ENCODE measurements at regions not wholly inside any gene's neighbourhood (a gene's known extent, or its start where the extent isn't known, plus 50 kb on each side); places are given as distances from the start of the nearest gene placed in this dataset.

DNA sequence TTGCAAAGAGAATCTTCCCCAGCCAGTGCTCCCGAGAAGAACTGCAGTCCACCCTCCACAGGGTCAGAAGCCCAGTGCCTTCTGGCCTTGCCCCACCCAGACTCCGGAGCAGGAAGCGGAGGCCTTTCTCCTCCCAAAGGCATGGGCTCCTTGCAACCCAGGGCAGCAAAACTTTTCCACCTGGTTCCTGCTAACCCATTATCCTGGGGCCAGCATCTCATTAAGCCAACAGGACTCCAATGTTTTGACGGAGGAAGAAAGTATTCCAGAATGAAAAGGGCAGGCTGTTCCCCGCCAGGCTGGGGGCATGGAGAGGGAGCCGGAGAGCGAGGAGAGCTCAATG lies 88.1 kb downstream of the RTL6 start:
- TF ChIP-seq, protein P1, sequence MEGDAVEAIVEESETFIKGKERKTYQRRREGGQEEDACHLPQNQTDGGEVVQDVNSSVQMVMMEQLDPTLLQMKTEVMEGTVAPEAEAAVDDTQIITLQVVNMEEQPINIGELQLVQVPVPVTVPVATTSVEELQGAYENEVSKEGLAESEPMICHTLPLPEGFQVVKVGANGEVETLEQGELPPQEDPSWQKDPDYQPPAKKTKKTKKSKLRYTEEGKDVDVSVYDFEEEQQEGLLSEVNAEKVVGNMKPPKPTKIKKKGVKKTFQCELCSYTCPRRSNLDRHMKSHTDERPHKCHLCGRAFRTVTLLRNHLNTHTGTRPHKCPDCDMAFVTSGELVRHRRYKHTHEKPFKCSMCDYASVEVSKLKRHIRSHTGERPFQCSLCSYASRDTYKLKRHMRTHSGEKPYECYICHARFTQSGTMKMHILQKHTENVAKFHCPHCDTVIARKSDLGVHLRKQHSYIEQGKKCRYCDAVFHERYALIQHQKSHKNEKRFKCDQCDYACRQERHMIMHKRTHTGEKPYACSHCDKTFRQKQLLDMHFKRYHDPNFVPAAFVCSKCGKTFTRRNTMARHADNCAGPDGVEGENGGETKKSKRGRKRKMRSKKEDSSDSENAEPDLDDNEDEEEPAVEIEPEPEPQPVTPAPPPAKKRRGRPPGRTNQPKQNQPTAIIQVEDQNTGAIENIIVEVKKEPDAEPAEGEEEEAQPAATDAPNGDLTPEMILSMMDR (IDR thresholded peaks at IDR 0.05; ENCODE audit: insufficient read depth, low read length, poor library complexity, severe bottlenecking) = no peak
- H3K36me3 ChIP-seq (ENCODE audit: control insufficient read depth, insufficient read depth, low read length) = no peaks in the 10 kb centered on the region
- H3K27me3 ChIP-seq (replicated peaks; ENCODE audit: control insufficient read depth, insufficient read depth, low read length) = no peaks in the 10 kb centered on the region; the same call in 1 of the 2 replicates
- no peak for DNase-seq (ENCODE audit: extremely low read depth, insufficient read length)
- no peak overlapping the region for H3K4me3 ChIP-seq (replicated peaks; ENCODE audit: low read depth, low read length)

DNA sequence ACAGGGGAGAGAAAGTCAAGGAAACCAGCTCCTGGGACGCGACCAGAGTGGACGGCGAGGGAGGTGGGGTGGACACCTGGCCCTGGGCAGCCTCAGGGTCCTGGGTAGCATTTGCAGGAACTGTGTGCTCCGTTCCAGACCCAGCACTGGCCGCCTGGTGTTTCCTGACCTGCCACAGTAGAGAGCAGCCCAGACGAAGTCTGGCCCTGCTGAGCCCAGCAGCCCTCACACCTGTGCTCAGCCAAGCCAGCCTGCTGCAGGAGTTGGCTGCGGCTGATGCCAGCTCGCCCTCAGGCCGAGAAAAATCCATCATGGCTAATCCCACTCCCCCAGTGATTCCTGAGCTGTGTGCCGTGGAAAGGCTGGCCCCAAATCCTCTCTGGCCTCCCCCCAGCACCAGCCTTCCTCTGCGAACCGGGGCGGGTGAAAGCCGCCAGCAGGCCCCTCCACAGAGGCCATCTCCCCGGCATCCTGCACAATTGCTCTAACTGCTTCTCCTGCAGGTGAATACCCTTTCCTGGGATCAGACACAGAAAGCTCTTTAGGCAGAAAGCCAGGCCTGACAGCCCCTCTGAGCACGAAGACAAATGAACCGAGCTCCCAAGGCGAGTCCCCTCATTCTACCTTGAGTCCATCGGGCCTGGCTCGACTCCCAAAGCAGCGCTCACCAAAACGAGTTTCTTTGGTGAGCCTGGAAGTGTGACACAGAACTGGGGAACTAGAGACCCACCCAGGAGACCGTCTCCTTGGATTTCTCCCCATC lies 88.6 kb downstream of the RTL6 start:
- no peaks in the 10 kb centered on the region for H3K36me3 ChIP-seq (ENCODE audit: control insufficient read depth, insufficient read depth, low read length)
- H3K4me3 ChIP-seq (replicated peaks; ENCODE audit: low read depth, low read length) = no peak overlapping the region
- DNase-seq (ENCODE audit: extremely low read depth, insufficient read length) = no peak
- TF ChIP-seq, protein P1 (IDR thresholded peaks at IDR 0.05; ENCODE audit: insufficient read depth, low read length, poor library complexity, severe bottlenecking) = no peak
- H3K27me3 ChIP-seq (replicated peaks; ENCODE audit: control insufficient read depth, insufficient read depth, low read length) = no peaks in the 10 kb centered on the region; the same call in 1 of the 2 replicates

DNA sequence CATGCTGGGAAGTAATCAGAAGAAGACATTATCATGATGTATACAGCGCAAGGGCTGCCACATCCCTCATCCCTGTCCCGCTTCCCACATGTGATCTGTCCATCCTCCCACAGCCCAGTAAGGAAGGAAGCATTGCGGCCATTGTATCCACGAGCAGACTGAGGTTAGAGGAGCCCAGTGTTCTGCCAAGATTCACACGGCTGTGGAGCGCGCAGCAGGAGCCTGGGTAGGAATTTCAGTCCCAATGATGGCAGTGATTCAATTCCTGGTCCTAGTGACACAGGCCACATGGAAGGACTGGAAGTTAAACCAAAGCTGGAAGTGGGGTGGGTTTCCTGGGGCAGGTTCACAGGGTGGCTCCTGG lies 89.2 kb downstream of the RTL6 start:
- Histone ChIP-seq H3K4me3 (replicated peaks; ENCODE audit: low read depth, low read length) (no peak overlapping the region), H3K27me3 (replicated peaks; ENCODE audit: control insufficient read depth, insufficient read depth, low read length) (no peaks in the 10 kb centered on the region; the same call in 1 of the 2 replicates), H3K36me3 (ENCODE audit: control insufficient read depth, insufficient read depth, low read length) (no peaks in the 10 kb centered on the region)
- DNase-seq (ENCODE audit: extremely low read depth, insufficient read length) = no peak
- TF ChIP-seq, protein P1 (IDR thresholded peaks at IDR 0.05; ENCODE audit: insufficient read depth, low read length, poor library complexity, severe bottlenecking) = no peak

DNA sequence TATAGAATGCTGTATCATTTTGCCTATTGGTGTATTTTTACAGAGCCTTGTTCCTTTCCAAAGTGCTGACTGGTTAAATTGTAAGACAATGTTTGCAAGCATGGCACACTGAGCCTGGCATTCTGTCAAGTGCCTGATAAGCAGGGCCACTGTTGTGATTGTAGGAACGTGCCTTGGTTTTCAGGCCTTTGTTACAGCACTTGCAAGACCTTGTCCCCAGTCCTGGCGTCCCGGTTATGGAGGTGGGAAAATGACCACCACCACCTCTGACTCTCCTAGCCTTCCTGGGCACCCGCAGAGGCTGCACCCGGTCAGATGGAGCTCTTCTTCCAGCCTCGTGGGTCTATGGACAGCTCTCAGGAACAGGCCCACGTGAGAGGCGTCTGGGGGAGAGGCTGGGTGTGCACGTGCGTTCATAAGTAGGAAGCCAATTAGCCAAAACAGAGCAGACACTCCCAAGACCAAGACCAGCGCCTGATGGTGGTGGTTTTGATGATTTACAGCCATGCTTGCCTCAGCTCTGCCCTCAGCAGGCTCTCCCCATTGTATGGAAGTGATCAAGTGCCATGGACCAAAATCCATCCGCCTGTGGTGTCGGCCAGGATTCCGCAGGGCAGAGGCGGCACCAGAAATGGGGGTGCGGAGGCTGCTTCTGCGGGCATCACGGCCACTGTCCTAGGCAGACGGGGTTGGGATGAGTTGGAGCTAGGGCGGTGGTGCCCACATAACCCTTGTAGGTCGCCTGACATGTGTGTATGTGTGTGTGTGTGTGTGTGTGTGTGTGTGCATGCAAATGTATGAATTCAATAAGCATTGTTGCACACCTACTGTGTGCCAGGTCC lies 89.8 kb downstream of the RTL6 start:
- DNase-seq (ENCODE audit: extremely low read depth, insufficient read length) = no peak
- no peaks in the 10 kb centered on the region for H3K36me3 ChIP-seq (ENCODE audit: control insufficient read depth, insufficient read depth, low read length)
- H3K27me3 ChIP-seq (replicated peaks; ENCODE audit: control insufficient read depth, insufficient read depth, low read length) = no peaks in the 10 kb centered on the region; the same call in 1 of the 2 replicates
- H3K4me3 ChIP-seq (replicated peaks; ENCODE audit: low read depth, low read length) = no peak overlapping the region
- TF ChIP-seq, protein P1 (IDR thresholded peaks at IDR 0.05; ENCODE audit: insufficient read depth, low read length, poor library complexity, severe bottlenecking) = no peak

DNA sequence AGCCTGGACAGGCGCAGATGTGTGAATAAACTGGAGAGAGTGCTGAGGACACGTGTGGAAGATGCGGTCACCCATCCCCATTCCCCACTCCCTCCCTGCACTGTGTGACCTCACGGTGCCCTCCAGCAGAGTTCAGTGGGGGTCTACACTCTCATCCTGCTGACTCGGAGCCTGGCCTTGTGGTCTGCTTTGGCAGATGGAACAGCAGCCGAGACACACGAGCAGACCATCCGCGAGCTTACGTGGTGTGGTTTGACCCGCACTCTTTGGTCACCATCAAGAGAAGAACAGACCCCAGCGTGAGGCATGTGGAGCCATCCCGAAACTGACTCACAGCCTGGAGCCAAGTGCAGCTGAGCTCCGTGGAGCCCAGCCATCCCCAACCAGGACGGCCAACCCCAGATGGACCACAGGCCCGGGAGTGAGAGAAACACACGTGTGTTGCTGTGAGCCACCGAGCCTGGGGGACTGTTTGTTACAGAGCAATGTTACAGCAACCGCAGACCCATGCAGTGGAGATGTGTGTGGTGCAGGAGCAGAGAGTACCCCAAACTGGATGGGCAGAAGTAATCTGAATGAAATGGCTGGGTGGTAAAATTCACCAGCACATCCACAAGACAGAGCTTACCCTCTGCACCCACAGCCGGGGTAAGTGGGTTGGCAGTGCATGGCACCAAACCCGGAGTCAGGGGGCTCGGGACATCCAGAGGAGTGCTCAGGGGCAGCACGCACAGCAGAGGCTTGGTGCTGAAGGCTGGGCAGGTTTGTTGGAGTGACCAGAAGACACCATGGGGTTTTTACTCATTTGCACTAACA lies 90.7 kb downstream of the RTL6 start:
- DNase-seq (ENCODE audit: extremely low read depth, insufficient read length) = no peak

More for the DNA sequence above, 90.7 kb downstream of the RTL6 start:
- Histone ChIP-seq H3K4me3 (replicated peaks; ENCODE audit: low read depth, low read length) (no peak overlapping the region), H3K36me3 (ENCODE audit: control insufficient read depth, insufficient read depth, low read length) (no peaks in the 10 kb centered on the region), H3K27me3 (replicated peaks; ENCODE audit: control insufficient read depth, insufficient read depth, low read length) (no peaks in the 10 kb centered on the region; the same call in 1 of the 2 replicates)
- TF ChIP-seq, protein P1 (IDR thresholded peaks at IDR 0.05; ENCODE audit: insufficient read depth, low read length, poor library complexity, severe bottlenecking) = no peak

Measured in GM06990 (cell line).